LNCaP clone FGC (cell line): ENCODE measurements at regions not wholly inside any gene's neighbourhood (a gene's known extent, or its start where the extent isn't known, plus 50 kb on each side); places are given as distances from the start of the nearest gene placed in this dataset.

Source experiments
- DNase-seq: peaks from one replicate; pipeline ENCODE4 v3.0.0-alpha.2; 2011; ENCODE audit warnings: low read depth
- H3K4me3 ChIP-seq: 2 replicates; pipeline ENCODE4 v1.5.1; 2011; ENCODE audit warnings: mild to moderate bottlenecking, low read depth, low read length, control low read depth
- CTCF ChIP-seq: IDR thresholded peaks from 2 replicates; pipeline ENCODE4 v1.5.1; 2012; ENCODE audit warnings: mild to moderate bottlenecking; ENCODE audit not compliant: control insufficient read depth, insufficient read depth; ENCODE audit errors: extremely low read depth

DNA sequence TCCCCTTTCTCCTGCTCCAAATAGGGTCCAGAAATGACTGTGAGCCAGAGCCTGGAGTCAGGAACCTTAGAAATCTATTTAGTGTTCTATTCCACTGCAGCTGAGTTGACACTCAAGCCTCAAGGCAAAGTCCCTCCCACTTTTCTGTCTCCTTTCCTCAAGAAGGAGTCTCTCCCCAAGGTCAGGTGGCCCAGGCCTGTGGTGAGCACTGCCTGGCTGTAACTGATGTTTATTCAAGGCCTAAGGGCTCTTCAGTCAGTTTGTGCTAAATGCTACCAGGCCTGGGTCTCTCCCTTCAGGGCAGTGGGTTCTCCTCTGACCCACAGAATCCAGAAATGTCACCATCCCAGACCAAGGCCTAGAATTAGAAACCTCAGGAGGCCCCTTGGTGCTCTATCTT, 1042.9 kb upstream of the EPHA7 start:
- no peak for TF ChIP-seq CTCF
- no peak for DNase-seq
- H3K4me3 ChIP-seq, result no peak overlapping the region

DNA sequence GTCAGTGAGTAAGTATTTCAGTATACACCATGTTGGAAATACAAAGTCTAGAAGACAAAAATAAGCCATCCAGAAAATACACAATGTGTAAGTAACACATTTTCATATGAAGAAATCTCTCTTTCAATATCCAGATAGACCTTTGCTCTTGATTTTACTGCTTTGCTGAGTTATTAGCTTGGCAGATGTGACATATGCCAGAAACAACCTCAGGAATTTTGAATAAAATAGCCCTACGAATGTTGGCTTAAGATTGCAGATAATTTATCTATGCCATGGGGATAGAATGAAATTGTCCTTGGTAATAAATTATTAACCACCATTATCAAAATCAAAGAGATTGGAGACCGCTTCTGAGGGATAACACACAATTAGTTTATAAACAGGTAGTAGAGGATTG, 1036.9 kb upstream of the EPHA7 start:
- H3K4me3 ChIP-seq, result no peak overlapping the region
- DNase-seq, result no peak
- no peak for TF ChIP-seq CTCF

- no peak for TF ChIP-seq CTCF
- no peak for DNase-seq
- no peak overlapping the region for H3K4me3 ChIP-seq
Observed at GRCh38 chr6:94454231-94454630, 1034.9 kb upstream of the EPHA7 start.

DNA sequence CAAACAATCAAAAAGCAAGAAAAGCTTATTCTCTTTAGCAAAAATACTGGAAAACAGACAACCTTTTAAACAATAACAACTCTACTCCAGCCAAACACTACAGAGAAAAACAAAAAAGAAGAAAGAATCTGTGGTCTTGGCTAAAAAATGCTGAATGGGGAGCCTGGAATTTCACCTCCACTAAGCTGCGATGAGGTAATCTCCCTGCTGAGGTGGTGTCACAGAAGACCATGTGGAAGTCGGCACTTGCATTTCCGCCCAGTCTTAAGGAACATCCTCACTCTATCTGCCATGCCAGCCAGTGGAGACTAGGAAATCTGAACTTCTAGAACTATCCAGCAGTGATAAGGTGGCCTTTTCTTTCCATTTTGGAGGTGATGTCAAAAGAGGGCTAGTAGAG, 1026.8 kb upstream of the EPHA7 start:
- no peak for TF ChIP-seq CTCF
- H3K4me3 ChIP-seq, result no peak overlapping the region
- no peak for DNase-seq

GRCh38 chr6:94443701-94444100, 1024.3 kb upstream of the EPHA7 start:
- H3K4me3 ChIP-seq, result no peak overlapping the region
- TF ChIP-seq CTCF, result no peak
- no peak for DNase-seq

GRCh38 chr6:94424692-94425091, 1005.3 kb upstream of the EPHA7 start:
- no peak for DNase-seq

More at GRCh38 chr6:94424692-94425091, 1005.3 kb upstream of the EPHA7 start:
- no peak for TF ChIP-seq CTCF
- no peak overlapping the region for H3K4me3 ChIP-seq
